ENCODE measurements at regions not wholly inside any gene's neighbourhood (a gene's known extent, or its start where the extent isn't known, plus 50 kb on each side); places are given as distances from the start of the nearest gene placed in this dataset.

DNA sequence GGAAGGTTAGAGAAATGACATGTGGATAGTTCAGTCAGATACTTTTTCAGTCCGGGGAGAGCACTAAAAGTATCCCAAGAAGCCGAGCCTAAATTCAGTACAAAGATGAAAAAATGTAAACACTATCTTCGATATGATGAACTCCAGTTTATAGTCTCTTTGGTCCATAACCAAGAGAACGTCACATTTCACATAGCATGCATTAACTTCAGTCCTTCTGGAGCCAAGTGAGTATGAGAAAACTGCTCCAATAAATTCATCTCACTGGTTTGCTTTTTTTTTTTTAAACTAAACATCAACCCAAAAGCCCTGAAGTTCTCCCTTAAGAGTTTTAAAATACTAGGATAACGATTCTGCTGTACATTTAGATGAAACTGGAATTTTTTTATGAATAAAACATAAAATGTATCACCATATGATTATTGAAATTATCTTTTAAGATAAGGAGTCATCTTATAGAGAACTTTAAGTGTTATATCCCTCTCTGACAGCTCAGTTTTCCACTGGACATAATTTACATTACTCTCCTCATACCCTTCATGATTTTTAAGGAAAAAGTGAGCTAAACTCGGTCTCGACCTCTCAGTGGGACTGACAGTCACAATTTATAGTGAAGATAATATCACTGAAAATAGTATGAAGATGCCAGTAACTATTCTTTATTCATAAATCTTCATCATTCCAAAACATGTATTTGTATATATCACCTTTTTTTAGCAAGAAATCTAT lies 841.5 kb upstream of the FLRT2 start:
- no peak for TF ChIP-seq EZH2 (IDR thresholded peaks at IDR 0.05; ENCODE audit: borderline replicate concordance, insufficient read depth, low read length, poor library complexity, severe bottlenecking)
- TF ChIP-seq, protein P1, sequence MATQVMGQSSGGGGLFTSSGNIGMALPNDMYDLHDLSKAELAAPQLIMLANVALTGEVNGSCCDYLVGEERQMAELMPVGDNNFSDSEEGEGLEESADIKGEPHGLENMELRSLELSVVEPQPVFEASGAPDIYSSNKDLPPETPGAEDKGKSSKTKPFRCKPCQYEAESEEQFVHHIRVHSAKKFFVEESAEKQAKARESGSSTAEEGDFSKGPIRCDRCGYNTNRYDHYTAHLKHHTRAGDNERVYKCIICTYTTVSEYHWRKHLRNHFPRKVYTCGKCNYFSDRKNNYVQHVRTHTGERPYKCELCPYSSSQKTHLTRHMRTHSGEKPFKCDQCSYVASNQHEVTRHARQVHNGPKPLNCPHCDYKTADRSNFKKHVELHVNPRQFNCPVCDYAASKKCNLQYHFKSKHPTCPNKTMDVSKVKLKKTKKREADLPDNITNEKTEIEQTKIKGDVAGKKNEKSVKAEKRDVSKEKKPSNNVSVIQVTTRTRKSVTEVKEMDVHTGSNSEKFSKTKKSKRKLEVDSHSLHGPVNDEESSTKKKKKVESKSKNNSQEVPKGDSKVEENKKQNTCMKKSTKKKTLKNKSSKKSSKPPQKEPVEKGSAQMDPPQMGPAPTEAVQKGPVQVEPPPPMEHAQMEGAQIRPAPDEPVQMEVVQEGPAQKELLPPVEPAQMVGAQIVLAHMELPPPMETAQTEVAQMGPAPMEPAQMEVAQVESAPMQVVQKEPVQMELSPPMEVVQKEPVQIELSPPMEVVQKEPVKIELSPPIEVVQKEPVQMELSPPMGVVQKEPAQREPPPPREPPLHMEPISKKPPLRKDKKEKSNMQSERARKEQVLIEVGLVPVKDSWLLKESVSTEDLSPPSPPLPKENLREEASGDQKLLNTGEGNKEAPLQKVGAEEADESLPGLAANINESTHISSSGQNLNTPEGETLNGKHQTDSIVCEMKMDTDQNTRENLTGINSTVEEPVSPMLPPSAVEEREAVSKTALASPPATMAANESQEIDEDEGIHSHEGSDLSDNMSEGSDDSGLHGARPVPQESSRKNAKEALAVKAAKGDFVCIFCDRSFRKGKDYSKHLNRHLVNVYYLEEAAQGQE (IDR thresholded peaks at IDR 0.05; ENCODE audit: borderline replicate concordance), result no peak
- no peak for TF ChIP-seq EP300 (conservative IDR thresholded peaks at IDR 0.05; ENCODE audit: poor library complexity, severe bottlenecking)
- TF ChIP-seq, protein P2, sequence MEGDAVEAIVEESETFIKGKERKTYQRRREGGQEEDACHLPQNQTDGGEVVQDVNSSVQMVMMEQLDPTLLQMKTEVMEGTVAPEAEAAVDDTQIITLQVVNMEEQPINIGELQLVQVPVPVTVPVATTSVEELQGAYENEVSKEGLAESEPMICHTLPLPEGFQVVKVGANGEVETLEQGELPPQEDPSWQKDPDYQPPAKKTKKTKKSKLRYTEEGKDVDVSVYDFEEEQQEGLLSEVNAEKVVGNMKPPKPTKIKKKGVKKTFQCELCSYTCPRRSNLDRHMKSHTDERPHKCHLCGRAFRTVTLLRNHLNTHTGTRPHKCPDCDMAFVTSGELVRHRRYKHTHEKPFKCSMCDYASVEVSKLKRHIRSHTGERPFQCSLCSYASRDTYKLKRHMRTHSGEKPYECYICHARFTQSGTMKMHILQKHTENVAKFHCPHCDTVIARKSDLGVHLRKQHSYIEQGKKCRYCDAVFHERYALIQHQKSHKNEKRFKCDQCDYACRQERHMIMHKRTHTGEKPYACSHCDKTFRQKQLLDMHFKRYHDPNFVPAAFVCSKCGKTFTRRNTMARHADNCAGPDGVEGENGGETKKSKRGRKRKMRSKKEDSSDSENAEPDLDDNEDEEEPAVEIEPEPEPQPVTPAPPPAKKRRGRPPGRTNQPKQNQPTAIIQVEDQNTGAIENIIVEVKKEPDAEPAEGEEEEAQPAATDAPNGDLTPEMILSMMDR (IDR thresholded peaks at IDR 0.05; ENCODE audit: poor library complexity, severe bottlenecking), result no peak
- no peak for TF ChIP-seq TAF1 (IDR thresholded peaks at IDR 0.05; ENCODE audit: low read depth)
- no peak for TF ChIP-seq POLR2AphosphoS5 (IDR thresholded peaks at IDR 0.05)
- TF ChIP-seq SMC3 (conservative IDR thresholded peaks at IDR 0.05; ENCODE audit: poor library complexity), result no peak
